Stimulated activated CD8-positive, alpha-beta memory T cell treated with anti-CD3 and anti-CD28 coated beads, Interleukin-4, amount 100 ng/mL, for 48 hours (primary cell): ENCODE measurements at regions not wholly inside any gene's neighbourhood (a gene's known extent, or its start where the extent isn't known, plus 50 kb on each side); places are given as distances from the start of the nearest gene placed in this dataset.
"Not testable (repeated sequence)": the region's sequence is repeated elsewhere in the genome, so short reads cannot be mapped to it uniquely, and the experiment has no call there.

Experiments used
- DNase-seq: peaks from one replicate; pipeline ENCODE4 v3.0.0-alpha.2; 2020

DNA sequence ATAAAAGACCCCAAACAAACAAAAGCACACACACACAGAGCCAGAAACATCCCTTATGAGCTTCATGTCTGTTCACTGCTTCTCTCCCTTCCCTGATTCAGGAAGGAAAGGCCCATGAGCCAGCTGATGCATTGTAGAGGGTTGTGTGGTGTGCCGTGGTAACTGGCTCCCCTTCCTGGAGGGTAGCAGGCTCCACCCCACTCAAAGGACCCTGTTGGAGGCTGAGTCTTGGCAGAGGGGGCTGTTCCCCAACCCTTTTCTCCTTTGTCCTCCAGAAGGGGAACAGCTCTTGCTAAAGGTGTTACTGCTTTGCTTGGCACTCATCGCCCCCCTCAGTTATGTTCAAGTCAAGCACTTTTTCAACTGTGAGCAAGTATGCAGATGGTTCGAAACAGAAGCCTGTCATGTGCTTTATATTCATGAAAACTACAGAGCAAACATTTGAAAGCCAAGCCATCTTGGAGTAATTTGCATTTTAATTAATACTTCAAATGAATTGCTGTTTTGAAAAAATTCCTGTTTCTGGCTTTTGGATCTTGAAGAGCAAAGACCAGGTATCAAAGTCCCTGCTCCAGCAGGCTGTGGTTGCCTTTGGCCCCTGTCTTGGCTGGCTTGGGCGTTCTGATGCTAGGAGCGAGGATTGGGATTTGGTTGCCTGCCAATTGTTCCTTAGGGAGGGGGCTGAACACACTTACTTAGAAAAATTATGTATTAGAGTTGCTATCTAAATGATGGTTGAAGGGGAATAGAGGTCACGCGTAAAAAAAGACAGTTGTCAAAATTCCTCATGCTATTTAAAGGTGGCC is 267.8 kb downstream of the TSN start:
- no peak for DNase-seq

GRCh38 chr2:122027510-122028217 is 272.2 kb downstream of the TSN start:
- no peak for DNase-seq

DNA sequence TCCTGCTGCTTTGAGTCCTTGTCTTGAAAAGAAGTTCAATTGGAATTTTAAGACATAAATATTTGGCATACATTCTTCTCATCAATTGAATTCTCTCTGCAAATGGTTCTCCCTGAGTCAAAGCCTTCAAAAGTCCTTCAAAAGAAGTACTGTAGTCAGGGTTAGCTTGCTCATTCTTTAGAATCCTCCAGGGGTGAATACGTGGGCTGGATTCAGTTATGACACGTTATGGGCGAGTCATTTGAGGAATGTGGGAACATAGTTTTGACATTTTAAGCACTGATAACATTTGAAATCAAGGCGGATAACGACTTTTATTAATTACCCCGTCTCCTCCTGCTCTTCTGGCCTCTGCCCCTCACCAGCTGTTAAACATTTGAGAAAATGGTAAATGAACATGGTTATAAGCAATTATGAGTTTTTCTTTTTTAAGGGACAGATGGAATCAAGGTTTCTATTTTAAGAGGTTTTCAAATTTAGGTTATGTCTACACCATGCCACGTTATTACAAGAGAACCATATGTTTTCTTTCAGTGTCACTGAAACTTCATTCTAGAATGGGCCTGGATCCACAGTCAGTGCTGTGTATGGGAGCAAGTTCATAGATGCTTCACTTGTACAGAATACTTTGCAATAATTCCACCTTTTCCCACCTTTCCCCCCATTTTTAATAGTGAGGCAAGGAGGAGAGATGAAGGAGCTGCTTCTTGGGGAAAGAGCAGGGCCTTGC is 273.1 kb downstream of the TSN start:
- DNase-seq, result no peak

DNA sequence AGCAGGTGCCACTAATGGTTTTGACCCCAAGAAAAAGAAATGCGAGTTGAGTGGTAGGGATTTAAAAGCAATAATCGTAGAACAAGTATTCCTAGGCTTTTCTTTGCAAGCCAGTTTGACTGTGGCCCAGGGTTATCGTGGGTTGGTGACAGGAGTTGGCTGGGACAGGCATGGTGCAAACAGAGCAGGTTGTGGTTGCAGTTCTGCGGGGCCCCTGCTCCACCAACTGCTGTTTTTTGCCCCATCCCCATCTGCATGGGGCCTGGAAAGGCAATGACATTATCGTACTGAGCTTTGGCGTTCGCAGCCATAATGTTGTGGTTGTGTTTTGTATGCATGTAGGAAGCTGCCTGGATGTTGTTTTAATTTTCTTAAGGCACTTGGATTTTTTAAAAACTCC is 274.0 kb downstream of the TSN start:
- DNase-seq, result no peak

GRCh38 chr2:122029945-122030344 is 274.5 kb downstream of the TSN start:
- DNase-seq, result no peak

GRCh38 chr2:122031544-122032263 is 276.3 kb downstream of the TSN start:
- no peak for DNase-seq

DNA sequence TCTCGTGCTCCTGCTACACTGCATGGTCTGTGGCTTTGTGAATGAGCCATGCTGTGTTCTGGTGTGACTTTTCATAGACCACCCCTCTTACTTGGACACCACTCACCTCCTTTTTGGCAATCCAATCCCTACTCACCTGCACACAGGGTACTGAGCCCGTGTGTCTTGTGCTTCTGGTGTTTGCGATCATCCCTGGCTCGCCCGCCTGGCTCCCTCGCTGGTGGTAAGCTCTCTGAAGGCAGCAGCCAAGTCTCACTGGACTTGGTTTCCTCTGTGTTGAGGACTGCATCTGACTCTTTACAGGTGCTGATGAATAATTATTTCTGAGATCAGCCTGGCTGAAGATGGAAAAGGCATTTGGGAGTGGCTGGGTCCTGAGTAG is 276.8 kb downstream of the TSN start:
- DNase-seq, result no peak

DNA sequence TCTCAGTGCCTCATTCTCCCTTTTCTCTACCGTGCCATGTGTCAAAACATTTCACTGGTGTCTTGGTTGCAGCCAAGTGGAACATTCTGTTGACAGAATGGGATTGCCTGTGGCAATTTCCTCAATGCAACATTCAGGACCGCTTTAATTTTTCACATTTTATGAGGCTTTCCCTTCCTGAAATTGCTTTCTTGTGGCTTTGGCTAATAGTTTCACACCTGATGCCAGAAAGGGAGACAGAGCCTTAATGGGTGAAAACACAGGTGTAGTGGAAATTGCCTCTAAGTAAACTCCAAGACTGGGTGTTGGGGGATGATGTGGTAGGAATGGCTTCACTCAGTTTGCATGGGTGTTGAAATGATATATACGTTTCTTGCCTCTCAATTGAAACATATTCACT is 278.3 kb downstream of the TSN start:
- no peak for DNase-seq

DNA sequence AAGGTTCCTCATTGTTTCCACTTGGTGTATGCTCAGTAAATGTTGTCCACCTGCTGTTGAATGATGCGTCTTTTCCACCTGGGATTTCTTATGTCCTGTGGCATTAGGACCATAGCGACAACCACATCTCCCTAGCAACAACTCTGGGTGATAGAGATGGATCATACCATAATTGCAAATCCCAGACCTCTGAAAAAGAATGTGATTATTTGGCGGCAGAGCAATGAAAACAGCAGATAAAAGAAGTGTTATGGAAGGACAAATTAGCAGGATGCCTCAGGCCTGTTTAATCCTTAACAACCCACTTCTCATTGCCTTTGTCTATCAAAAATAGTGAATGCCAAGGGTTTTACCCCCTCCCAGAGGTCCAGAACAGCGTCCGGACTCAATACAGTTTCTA is 278.9 kb downstream of the TSN start:
- no peak for DNase-seq

DNA sequence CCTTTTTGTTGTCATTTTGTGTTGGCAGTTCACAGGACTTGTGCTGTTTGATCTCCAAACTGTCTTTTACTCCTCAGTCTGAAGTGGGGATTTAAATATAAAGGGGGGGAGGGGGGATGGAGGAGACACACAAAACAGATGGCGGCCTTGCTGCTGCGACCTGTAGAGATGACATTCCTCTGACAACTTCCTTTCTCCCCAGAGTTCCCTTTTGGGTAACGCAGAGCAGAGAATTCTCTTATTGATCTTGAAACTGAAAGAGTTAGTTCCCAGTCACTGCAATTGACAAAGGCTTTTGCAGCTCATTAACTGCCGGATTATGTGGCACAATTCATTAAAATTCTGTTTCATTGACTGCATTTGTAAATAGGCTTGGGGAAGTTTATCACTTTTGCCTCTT is 279.3 kb downstream of the TSN start:
- DNase-seq, result no peak

DNA sequence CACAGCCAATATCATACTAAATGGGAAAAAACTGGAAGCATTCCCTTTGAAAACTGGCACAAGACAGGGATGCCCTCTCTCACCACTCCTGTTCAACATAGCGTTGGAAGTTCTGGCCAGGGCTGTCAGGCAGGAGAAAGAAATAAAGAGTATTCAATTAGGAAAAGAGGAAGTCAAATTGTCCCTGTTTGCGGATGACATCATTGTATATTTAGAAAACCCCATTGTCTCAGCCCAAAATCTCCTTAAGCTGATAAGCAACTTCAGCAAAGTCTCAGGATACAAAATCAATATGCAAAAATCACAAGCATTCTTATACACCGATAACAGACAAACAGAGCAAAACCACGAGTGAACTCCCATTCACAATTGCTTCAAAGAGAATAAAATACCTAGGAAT is 283.4 kb downstream of the TSN start:
- DNase-seq, result not testable (repeated sequence)

- DNase-seq, result no peak
Measured at GRCh38 chr2:122041455-122041854, 286.0 kb downstream of the TSN start.

DNA sequence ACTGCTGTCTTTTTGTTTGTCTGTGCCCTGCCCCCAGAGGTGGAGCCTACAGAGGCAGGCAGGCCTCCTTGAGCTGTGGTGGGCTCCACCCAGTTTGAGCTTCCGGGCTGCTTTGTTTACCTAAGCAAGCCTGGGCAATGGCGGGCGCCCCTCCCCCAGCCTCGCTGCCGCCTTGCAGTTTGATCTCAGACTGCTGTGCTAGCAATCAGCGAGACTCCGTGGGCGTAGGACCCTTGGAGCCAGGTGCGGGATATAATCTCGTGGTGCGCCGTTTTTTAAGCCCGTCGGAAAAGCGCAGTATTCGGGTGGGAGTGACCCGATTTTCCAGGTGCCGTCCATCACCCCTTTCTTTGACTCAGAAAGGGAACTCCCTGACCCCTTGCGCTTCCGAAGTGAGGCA is 296.2 kb downstream of the TSN start:
- not testable (repeated sequence) for DNase-seq

DNA sequence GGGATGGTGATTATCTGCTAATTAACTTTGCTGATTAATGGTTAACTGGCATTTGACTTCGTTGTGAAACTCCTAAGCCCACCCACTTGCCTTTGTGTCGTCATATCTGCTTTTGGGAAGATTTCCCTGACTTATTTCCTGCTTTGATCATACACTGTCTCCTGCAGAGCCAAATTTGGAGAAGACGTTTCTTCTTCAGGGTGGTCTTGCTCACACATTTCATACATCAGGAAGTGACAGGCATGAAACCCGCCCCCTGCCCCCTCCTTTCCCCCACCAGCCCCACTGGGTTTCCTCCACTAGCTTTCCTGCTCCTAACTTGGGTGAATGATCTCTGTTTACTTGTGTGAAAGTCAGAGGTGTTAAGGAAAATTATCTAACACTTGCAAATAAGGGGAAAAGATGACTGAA is 300.1 kb downstream of the TSN start:
- no peak for DNase-seq

- no peak for DNase-seq
Measured at GRCh38 chr2:122056853-122057252, 301.4 kb downstream of the TSN start.

GRCh38 chr2:122061206-122061605 is 305.8 kb downstream of the TSN start:
- no peak for DNase-seq

- DNase-seq, result no peak
Measured at GRCh38 chr2:122061831-122062230, 306.4 kb downstream of the TSN start.

- no peak for DNase-seq
Measured at GRCh38 chr2:122062506-122062905, 307.1 kb downstream of the TSN start.

DNA sequence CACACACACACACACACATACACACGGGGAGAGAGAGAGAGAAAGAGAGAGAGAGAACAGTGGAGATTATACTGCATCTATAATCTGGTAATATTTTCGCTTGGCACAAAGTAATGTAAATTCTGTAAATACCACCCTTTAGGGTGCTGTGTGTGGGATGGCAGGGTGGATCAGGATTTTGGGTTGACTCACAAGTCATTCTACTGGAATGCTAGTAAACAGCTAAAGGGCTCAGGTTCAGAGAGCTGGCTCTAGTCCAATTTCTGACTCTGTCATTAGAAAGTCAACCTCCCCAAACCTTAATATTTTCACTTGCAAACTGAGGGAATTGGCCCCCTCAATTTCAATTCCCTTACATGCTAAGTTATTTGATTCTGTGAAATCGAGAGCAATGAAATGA is 308.3 kb downstream of the TSN start:
- DNase-seq, result no peak

DNA sequence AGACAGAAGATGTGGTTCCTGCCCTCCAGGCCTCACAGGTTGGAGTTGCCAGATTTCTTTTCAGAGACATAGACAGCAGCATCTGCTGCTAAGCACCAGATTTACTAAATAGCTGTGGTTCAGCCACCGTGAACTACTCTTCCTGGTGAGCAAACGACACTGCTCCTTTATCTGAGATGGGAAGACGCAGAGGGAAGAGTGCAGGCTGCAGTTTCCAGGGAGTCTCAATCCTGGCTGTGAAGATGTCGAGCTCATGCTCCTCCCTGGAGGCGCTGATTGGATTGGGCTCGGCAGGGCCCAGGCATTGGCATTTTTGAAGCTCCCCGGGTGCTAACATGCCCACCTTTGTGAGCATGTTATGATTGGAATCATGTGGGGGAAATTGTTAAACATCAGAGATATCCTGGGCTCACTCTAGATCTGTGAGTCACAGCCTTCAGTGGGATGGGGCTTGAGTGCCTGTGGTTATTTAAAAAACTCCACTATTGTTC is 314.8 kb downstream of the TSN start:
- no peak for DNase-seq

GRCh38 chr2:122072666-122073065 is 317.2 kb downstream of the TSN start:
- no peak for DNase-seq

GRCh38 chr2:122074201-122074600 is 318.8 kb downstream of the TSN start:
- DNase-seq, result no peak

DNA sequence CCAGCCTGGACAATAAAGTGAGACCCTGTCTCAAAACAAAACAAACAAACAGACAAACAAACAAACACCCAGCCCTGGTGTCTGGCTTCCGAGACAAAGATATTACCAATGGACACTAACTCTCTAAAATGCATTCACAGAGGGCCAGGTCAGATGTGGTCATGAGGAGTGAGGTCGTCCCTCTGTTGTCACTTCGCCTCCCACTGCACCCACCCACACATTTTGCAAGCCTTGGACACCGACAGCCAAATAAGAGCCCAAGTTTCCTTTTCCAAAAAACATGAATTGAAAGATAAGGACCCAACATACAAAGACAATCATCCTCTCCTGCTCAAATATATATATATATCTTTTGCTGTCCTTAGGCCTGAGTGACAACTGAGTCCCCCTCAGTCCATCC is 319.9 kb downstream of the TSN start:
- DNase-seq, result no peak
